ENCODE measurements at regions not wholly inside any gene's neighbourhood (a gene's known extent, or its start where the extent isn't known, plus 50 kb on each side); places are given as distances from the start of the nearest gene placed in this dataset.
"Not testable (repeated sequence)": the region's sequence is repeated elsewhere in the genome, so short reads cannot be mapped to it uniquely, and the experiment has no call there.

- no peak for FAIRE-seq
Observed at GRCh38 chr20:55135923-55136322, 660.5 kb downstream of the DOK5 start.

GRCh38 chr20:55132523-55132922 lies 657.1 kb downstream of the DOK5 start:
- DNase-seq (ENCODE audit: low spot score in 2 of 2) (no peak), FAIRE-seq (no peak)

More at GRCh38 chr20:55135923-55136322, 660.5 kb downstream of the DOK5 start:
- no peak for DNase-seq (ENCODE audit: low spot score in 2 of 2)

- FAIRE-seq; DNase-seq (ENCODE audit: low spot score in 2 of 2): not testable (repeated sequence)
Observed at GRCh38 chr20:55117577-55117976, 642.2 kb downstream of the DOK5 start.

GRCh38 chr20:55116598-55116997 lies 641.2 kb downstream of the DOK5 start:
- DNase-seq (ENCODE audit: low spot score in 2 of 2) (no peak), FAIRE-seq (no peak)

GRCh38 chr20:55103188-55103587 lies 627.8 kb downstream of the DOK5 start:
- FAIRE-seq (no peak), DNase-seq (ENCODE audit: low spot score in 2 of 2) (no peak)

GRCh38 chr20:55099251-55099650 lies 623.9 kb downstream of the DOK5 start:
- FAIRE-seq: no peak
- no peak for DNase-seq (ENCODE audit: low spot score in 2 of 2)

GRCh38 chr20:55097621-55098020 lies 622.2 kb downstream of the DOK5 start:
- DNase-seq (ENCODE audit: low spot score in 2 of 2): no peak
- FAIRE-seq: no peak

GRCh38 chr20:55095745-55096400 lies 620.5 kb downstream of the DOK5 start:
- FAIRE-seq: no peak
- DNase-seq (ENCODE audit: low spot score in 2 of 2): no peak

GRCh38 chr20:55094353-55094861 lies 619.0 kb downstream of the DOK5 start:
- FAIRE-seq (no peak), DNase-seq (ENCODE audit: low spot score in 2 of 2) (no peak)

- DNase-seq (ENCODE audit: low spot score in 2 of 2) (no peak), FAIRE-seq (no peak)
Observed at GRCh38 chr20:55090286-55090685, 614.9 kb downstream of the DOK5 start.

- DNase-seq (ENCODE audit: low spot score in 2 of 2) (no peak), FAIRE-seq (no peak)
Observed at GRCh38 chr20:55086421-55086820, 611.0 kb downstream of the DOK5 start.

- FAIRE-seq: no peak
Observed at GRCh38 chr20:55079917-55080316, 604.5 kb downstream of the DOK5 start.

GRCh38 chr20:55074266-55074840 lies 599.0 kb downstream of the DOK5 start:
- FAIRE-seq; DNase-seq (ENCODE audit: low spot score in 2 of 2): not testable (repeated sequence)

More at GRCh38 chr20:55079917-55080316, 604.5 kb downstream of the DOK5 start:
- no peak for DNase-seq (ENCODE audit: low spot score in 2 of 2)

- DNase-seq (ENCODE audit: low spot score in 2 of 2): no peak
- no peak for FAIRE-seq
Observed at GRCh38 chr20:55070001-55070400, 594.6 kb downstream of the DOK5 start.

- no peak for DNase-seq (ENCODE audit: low spot score in 2 of 2)
Observed at GRCh38 chr20:55067158-55067825, 591.9 kb downstream of the DOK5 start.

GRCh38 chr20:55058938-55059337 lies 583.5 kb downstream of the DOK5 start:
- DNase-seq (ENCODE audit: low spot score in 2 of 2): no peak
- FAIRE-seq: no peak

More at GRCh38 chr20:55067158-55067825, 591.9 kb downstream of the DOK5 start:
- no peak for FAIRE-seq

- no peak for FAIRE-seq
- DNase-seq (ENCODE audit: low spot score in 2 of 2): no peak
Observed at GRCh38 chr20:55057779-55058415, 582.5 kb downstream of the DOK5 start.

- DNase-seq (ENCODE audit: low spot score in 2 of 2): no peak
- FAIRE-seq: no peak
Observed at GRCh38 chr20:55054453-55054852, 579.1 kb downstream of the DOK5 start.

GRCh38 chr20:55053389-55053788 lies 578.0 kb downstream of the DOK5 start:
- DNase-seq (ENCODE audit: low spot score in 2 of 2) (no peak), FAIRE-seq (no peak)

GRCh38 chr20:55052459-55052858 lies 577.1 kb downstream of the DOK5 start:
- DNase-seq (ENCODE audit: low spot score in 2 of 2) (no peak), FAIRE-seq (no peak)

GRCh38 chr20:55038684-55039083 lies 563.3 kb downstream of the DOK5 start:
- no peak for DNase-seq (ENCODE audit: low spot score in 2 of 2)
- no peak for FAIRE-seq

All from frontal cortex (tissue), 3 donors.